ENCODE measurements at regions not wholly inside any gene's neighbourhood (a gene's known extent, or its start where the extent isn't known, plus 50 kb on each side); places are given as distances from the start of the nearest gene placed in this dataset.

DNA sequence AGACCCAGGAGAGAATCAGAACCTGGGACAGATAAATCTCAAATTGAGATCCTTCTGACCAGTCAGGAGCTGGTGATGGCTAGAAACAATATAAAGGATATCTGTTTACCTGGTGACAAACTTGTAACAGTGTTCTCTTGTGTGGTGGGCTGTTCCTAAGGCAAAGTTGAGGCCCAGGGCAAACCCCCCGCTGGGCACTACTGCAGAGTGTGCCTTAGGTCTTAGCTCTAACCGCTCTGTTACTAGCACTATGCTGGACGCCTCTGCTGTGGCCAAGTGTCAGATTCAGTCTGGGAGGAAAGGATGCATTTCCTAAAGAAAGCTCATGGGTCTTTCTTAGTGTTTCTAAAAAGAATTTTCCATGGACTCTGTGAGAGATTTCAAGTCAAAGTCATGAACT, 146.5 kb upstream of the MEIS2 start:
- TF ChIP-seq, protein P1, sequence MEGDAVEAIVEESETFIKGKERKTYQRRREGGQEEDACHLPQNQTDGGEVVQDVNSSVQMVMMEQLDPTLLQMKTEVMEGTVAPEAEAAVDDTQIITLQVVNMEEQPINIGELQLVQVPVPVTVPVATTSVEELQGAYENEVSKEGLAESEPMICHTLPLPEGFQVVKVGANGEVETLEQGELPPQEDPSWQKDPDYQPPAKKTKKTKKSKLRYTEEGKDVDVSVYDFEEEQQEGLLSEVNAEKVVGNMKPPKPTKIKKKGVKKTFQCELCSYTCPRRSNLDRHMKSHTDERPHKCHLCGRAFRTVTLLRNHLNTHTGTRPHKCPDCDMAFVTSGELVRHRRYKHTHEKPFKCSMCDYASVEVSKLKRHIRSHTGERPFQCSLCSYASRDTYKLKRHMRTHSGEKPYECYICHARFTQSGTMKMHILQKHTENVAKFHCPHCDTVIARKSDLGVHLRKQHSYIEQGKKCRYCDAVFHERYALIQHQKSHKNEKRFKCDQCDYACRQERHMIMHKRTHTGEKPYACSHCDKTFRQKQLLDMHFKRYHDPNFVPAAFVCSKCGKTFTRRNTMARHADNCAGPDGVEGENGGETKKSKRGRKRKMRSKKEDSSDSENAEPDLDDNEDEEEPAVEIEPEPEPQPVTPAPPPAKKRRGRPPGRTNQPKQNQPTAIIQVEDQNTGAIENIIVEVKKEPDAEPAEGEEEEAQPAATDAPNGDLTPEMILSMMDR (IDR thresholded peaks at IDR 0.05), result no peak
- TF ChIP-seq EZH2phosphoT487 (IDR thresholded peaks at IDR 0.05; ENCODE audit: borderline replicate concordance, low read depth) (no peak), SMC3 (IDR thresholded peaks at IDR 0.05; ENCODE audit: low read depth, low read length) (no peak), JUND (IDR thresholded peaks at IDR 0.05) (no peak)

Data from SK-N-SH (cell line).